ENCODE measurements at regions not wholly inside any gene's neighbourhood (a gene's known extent, or its start where the extent isn't known, plus 50 kb on each side); places are given as distances from the start of the nearest gene placed in this dataset.

DNA sequence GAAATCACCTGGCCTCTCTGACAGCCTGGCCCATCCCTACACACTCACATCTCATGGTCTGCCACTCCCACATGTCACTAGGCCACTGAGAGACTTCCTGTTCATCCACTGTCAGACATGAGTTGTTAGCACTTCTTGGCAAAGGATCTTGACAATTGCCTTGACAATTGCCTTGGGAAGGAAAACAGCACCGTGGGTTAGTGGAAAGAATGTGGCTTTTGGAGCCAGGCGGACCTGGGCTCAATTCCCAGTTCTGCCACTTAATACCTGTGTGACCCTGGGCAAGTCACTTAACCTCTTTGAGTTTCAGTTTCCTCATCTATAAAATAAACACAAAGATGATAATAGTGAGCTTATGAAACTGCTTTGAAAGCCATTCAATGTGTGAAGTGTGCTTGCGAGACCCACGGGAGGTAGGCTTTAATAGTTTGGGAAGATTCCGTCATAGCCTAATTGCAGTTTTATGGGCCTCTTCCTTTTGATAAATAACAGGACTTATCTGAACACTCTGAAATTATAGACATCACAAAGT is 250.4 kb downstream of the C12orf75 start:
- Mint-ChIP-seq H3K4me3 (no peak overlapping the region), H3K4me1 (ENCODE audit: low read depth) (no peaks in the 10 kb centered on the region), H3K27me3 (peaks cover 13% of the 10 kb centered on the region), H3K27ac (no peak overlapping the region), H3K9me3 (no peaks in the 10 kb centered on the region), H3K36me3 (ENCODE audit: low read depth) (no peaks in the 10 kb centered on the region)
- no peak overlapping the region for H3K27ac ChIP-seq (ENCODE audit: low read depth in 1 of 2, low read length in 2 of 2)
- H3K9me3 ChIP-seq (ENCODE audit: control insufficient read depth in 1 of 2, insufficient read depth in 1 of 2, low read length in 2 of 2): no peaks in the 10 kb centered on the region
- H3K4me3 ChIP-seq (ENCODE audit: low read length): no peak overlapping the region
- DNase-seq: no peak
- TF ChIP-seq, protein P1, sequence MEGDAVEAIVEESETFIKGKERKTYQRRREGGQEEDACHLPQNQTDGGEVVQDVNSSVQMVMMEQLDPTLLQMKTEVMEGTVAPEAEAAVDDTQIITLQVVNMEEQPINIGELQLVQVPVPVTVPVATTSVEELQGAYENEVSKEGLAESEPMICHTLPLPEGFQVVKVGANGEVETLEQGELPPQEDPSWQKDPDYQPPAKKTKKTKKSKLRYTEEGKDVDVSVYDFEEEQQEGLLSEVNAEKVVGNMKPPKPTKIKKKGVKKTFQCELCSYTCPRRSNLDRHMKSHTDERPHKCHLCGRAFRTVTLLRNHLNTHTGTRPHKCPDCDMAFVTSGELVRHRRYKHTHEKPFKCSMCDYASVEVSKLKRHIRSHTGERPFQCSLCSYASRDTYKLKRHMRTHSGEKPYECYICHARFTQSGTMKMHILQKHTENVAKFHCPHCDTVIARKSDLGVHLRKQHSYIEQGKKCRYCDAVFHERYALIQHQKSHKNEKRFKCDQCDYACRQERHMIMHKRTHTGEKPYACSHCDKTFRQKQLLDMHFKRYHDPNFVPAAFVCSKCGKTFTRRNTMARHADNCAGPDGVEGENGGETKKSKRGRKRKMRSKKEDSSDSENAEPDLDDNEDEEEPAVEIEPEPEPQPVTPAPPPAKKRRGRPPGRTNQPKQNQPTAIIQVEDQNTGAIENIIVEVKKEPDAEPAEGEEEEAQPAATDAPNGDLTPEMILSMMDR (IDR thresholded peaks at IDR 0.05): no peak
- ChIA-PET POLR2A (no interaction called here), CTCF (no interaction called here)
- no peaks in the 10 kb centered on the region for H3K4me1 ChIP-seq (ENCODE audit: insufficient read depth, low read length)
- H3K27me3 ChIP-seq (ENCODE audit: control insufficient read depth in 1 of 2, insufficient read depth in 2 of 2, low read length in 2 of 2): no peaks in the 10 kb centered on the region
- intact Hi-C loops (cut with DNase I, micrococcal nuclease): no loop called here
- no peak for ATAC-seq (ENCODE audit: poor library complexity)
- no peaks in the 10 kb centered on the region for H3K36me3 ChIP-seq (ENCODE audit: insufficient read depth, low read length)

DNA sequence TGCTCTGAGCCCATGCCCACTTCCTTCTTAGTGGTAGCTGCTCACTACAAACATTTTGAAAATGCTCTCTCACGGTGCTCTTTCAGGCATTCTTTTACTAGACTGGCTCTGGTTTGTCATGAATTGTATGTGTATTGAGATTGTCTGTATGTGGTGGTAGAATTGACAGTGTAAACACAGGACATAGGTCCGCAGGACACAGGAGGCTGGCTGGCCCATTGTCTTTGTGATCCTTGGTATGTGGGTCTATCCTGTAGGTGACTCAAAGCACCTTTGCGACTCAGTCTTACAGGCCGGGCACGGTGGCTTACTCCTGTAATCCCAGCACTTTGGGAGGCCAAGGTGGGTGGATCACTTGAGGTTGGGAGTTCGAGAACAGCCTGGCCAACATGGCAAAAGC is 250.9 kb downstream of the C12orf75 start:
- no peaks in the 10 kb centered on the region for H3K36me3 Mint-ChIP-seq (ENCODE audit: low read depth)
- no peak overlapping the region for H3K4me3 Mint-ChIP-seq
- Histone ChIP-seq H3K27ac (ENCODE audit: low read depth in 1 of 2, low read length in 2 of 2) (no peak overlapping the region), H3K4me1 (ENCODE audit: insufficient read depth, low read length) (no peaks in the 10 kb centered on the region), H3K27me3 (ENCODE audit: control insufficient read depth in 1 of 2, insufficient read depth in 2 of 2, low read length in 2 of 2) (no peaks in the 10 kb centered on the region), H3K4me3 (ENCODE audit: low read length) (no peak overlapping the region), H3K9me3 (ENCODE audit: control insufficient read depth in 1 of 2, insufficient read depth in 1 of 2, low read length in 2 of 2) (no peaks in the 10 kb centered on the region), H3K36me3 (ENCODE audit: insufficient read depth, low read length) (no peaks in the 10 kb centered on the region)
- DNase-seq: no peak
- TF ChIP-seq, protein P1 (IDR thresholded peaks at IDR 0.05): no peak
- POLR2A ChIA-PET: no interaction called here
- intact Hi-C loops (cut with DNase I, micrococcal nuclease): no loop called here
- H3K27me3 Mint-ChIP-seq: peaks cover 13% of the 10 kb centered on the region
- CTCF ChIA-PET: no interaction called here
- no peak overlapping the region for H3K27ac Mint-ChIP-seq
- H3K9me3 Mint-ChIP-seq: no peaks in the 10 kb centered on the region
- no peaks in the 10 kb centered on the region for H3K4me1 Mint-ChIP-seq (ENCODE audit: low read depth)
- ATAC-seq (ENCODE audit: poor library complexity): no peak

DNA sequence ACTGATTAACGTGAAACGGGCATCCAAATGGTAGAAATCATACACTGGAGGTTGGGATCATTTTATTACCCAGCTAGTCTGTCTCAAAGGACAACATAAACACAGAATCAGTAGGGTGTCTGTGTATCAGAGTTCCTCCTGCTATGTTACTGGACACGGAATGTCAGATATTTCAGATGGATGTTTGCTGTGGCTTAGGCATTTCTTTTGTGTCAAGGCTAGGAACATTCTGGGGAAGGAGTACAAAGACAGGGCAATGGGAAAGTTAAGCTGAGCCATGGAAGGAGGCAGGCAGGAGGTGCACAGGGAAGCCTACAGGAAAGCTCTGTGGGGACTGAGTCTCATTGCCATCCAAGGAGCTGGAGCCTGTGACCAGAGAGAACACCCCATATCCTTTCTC is 254.6 kb downstream of the C12orf75 start:
- H3K27me3 ChIP-seq (ENCODE audit: control insufficient read depth in 1 of 2, insufficient read depth in 2 of 2, low read length in 2 of 2): no peaks in the 10 kb centered on the region
- DNase-seq: no peak
- H3K4me1 ChIP-seq (ENCODE audit: insufficient read depth, low read length): no peaks in the 10 kb centered on the region
- H3K4me3 Mint-ChIP-seq: no peak overlapping the region
- H3K27me3 Mint-ChIP-seq: peaks cover 13% of the 10 kb centered on the region
- TF ChIP-seq, protein P1 (IDR thresholded peaks at IDR 0.05): no peak
- no peak overlapping the region for H3K4me3 ChIP-seq (ENCODE audit: low read length)
- ATAC-seq (ENCODE audit: poor library complexity): no peak
- H3K27ac ChIP-seq (ENCODE audit: low read depth in 1 of 2, low read length in 2 of 2): no peak overlapping the region
- no peaks in the 10 kb centered on the region for H3K36me3 Mint-ChIP-seq (ENCODE audit: low read depth)
- H3K4me1 Mint-ChIP-seq (ENCODE audit: low read depth): no peaks in the 10 kb centered on the region
- H3K27ac Mint-ChIP-seq: no peak overlapping the region
- H3K36me3 ChIP-seq (ENCODE audit: insufficient read depth, low read length): no peaks in the 10 kb centered on the region
- CTCF ChIA-PET: no interaction called here
- no peaks in the 10 kb centered on the region for H3K9me3 ChIP-seq (ENCODE audit: control insufficient read depth in 1 of 2, insufficient read depth in 1 of 2, low read length in 2 of 2)
- POLR2A ChIA-PET: no interaction called here
- intact Hi-C loops (cut with DNase I, micrococcal nuclease): no loop called here
- no peaks in the 10 kb centered on the region for H3K9me3 Mint-ChIP-seq

Data from CD4-positive, alpha-beta T cell (primary cell).